K562 (cell line): ENCODE measurements at regions not wholly inside any gene's neighbourhood (a gene's known extent, or its start where the extent isn't known, plus 50 kb on each side); places are given as distances from the start of the nearest gene placed in this dataset.

Experiments used
- ATAC-seq: fragments of 200-7000 bp; cut with Tn5 transposase; 3 replicates; pipeline ENCODE4 v1.9.1; 2020; ENCODE audit warnings: moderate library complexity
- BruUV-seq: library from RNA; stranded (reverse); fragments of 400-500 nt; replicated peaks from 2 replicates; lab custom pipeline; 2021; lab: Mats Ljungman, UMichigan
- CTCF ChIA-PET: fragments of 300-600 bp; formaldehyde crosslinking; extraction: SDS; loops from one replicate; lab custom pipeline; 2021; ENCODE audit warnings: low intra/inter-chr PET ratio; lab: Yijun Ruan, JAX
- POLR2A ChIA-PET: fragments of 300-600, 350-650 bp; sonication (Branson Sonifier 250); formaldehyde crosslinking; extraction: SDS; loops from one replicate; lab custom pipeline; 2021; ENCODE audit warnings: antibody characterized with exemption, inconsistent platforms; lab: Yijun Ruan, JAX
- DNase-seq, 4 experiments: peaks; one replicate each; pipeline versions ENCODE4 v3.0.0 to v3.0.0-alpha.2; 2011 to 2018; ENCODE audit warnings: low spot score in 3 of 4, mixed read lengths in 3 of 4; ENCODE audit errors: extremely low read depth in 1 of 4
- FAIRE-seq: peaks from 2 replicates; lab custom pipeline; 2011; peaks lifted over from hg19 to GRCh38; lab: Jason Lieb, UNC
- H2AFZ ChIP-seq: 2 replicates; pipeline ENCODE4 v1.6.0; 2011; ENCODE audit warnings: low read depth, low read length, control low read depth, inconsistent platforms
- H3K27ac ChIP-seq: fragments of 200-600 bp; 3 replicates; pipeline ENCODE4 v1.8.0; 2011; ENCODE audit warnings: low read depth, mild to moderate bottlenecking, control low read depth, inconsistent platforms, low read length, moderate library complexity, mixed read lengths; ENCODE audit errors: extremely low read depth
- H3K27me3 ChIP-seq, 2 experiments: fragments of 300-600 bp in 1 of 2; 2 replicates in 1 of 2; 3 replicates in 1 of 2; pipeline versions ENCODE4 v1.6.0 to v1.8.0; 2011; ENCODE audit warnings: inconsistent platforms in 2 of 2, low read length in 2 of 2, mild to moderate bottlenecking in 1 of 2, mixed read lengths in 1 of 2, moderate library complexity in 1 of 2; ENCODE audit not compliant: control insufficient read depth in 2 of 2, insufficient read depth in 2 of 2
- H3K36me3 ChIP-seq: fragments of 300-600 bp; 3 replicates; pipeline ENCODE4 v1.8.0; 2011; ENCODE audit warnings: mild to moderate bottlenecking, low read length, inconsistent platforms; ENCODE audit not compliant: control insufficient read depth, insufficient read depth
- H3K4me1 ChIP-seq, 2 experiments: fragments of 200-600 bp in 1 of 2; replicated peaks in 1 of 2; 2 replicates in 1 of 2; 3 replicates in 1 of 2; pipeline versions ENCODE4 v1.5.1 to v1.8.0; 2011; ENCODE audit warnings: inconsistent platforms in 2 of 2, low read length in 2 of 2, mild to moderate bottlenecking in 1 of 2, mixed read lengths in 1 of 2, moderate library complexity in 1 of 2; ENCODE audit not compliant: control insufficient read depth in 2 of 2, insufficient read depth in 2 of 2
- H3K4me2 ChIP-seq: 2 replicates; pipeline ENCODE4 v1.6.1; 2011; ENCODE audit warnings: low read length, control low read depth, inconsistent platforms, mixed read lengths; ENCODE audit not compliant: insufficient read depth
- H3K4me3 ChIP-seq: fragments of 200-600 bp; sonication (generic), shearing (Covaris generic); 2 replicates; pipeline ENCODE4 v1.5.1; 2016; ENCODE audit warnings: control low read depth, inconsistent platforms
- H3K79me2 ChIP-seq: fragments of 200-600 bp; 3 replicates; pipeline ENCODE4 v1.8.0; 2011; ENCODE audit warnings: low read length, inconsistent platforms; ENCODE audit not compliant: control insufficient read depth, insufficient read depth
- H3K9ac ChIP-seq, 2 experiments: 2 replicates each; pipeline versions ENCODE4 v1.6.0 to v1.6.1; 2011; ENCODE audit warnings: low read depth in 2 of 2, low read length in 2 of 2, control low read depth in 1 of 2, inconsistent platforms in 1 of 2, mild to moderate bottlenecking in 1 of 2, mixed read lengths in 1 of 2; ENCODE audit not compliant: insufficient read depth in 1 of 2
- H3K9me1 ChIP-seq: one replicate; pipeline ENCODE4 v1.6.0; 2011; ENCODE audit warnings: inconsistent platforms, mild to moderate bottlenecking, low read length, moderate library complexity; ENCODE audit not compliant: control insufficient read depth, insufficient read depth
- H3K9me3 ChIP-seq: replicated peaks from 2 replicates; pipeline ENCODE4 v1.5.1; 2011; ENCODE audit warnings: low read depth, low read length, inconsistent platforms; ENCODE audit not compliant: control insufficient read depth, insufficient read depth
- H4K20me1 ChIP-seq: replicated peaks from 2 replicates; pipeline ENCODE4 v1.6.1; 2011; ENCODE audit warnings: low read length, inconsistent platforms, mixed read lengths; ENCODE audit not compliant: control insufficient read depth, insufficient read depth
- ADNP ChIP-seq: fragments of 200-800 bp; sonication (Bioruptor generic); IDR thresholded peaks from 2 replicates; pipeline ENCODE4 v1.6.1; 2016; ENCODE audit warnings: missing genetic modification characterization, missing compliant biosample characterization
- EHMT2 ChIP-seq: fragments of 450-650 bp; IDR thresholded peaks from 2 replicates; pipeline ENCODE4 v1.6.1; 2018; ENCODE audit warnings: antibody characterized with exemption
- MLLT1 ChIP-seq, 2 experiments: fragments of 450-650 bp; IDR thresholded peaks; 2 replicates each; pipeline ENCODE4 v1.6.1; 2016
- MTF1 ChIP-seq: fragments of 250-450 bp; sonication (Bioruptor Pico); IDR thresholded peaks from 2 replicates; pipeline ENCODE4 v1.9.0; 2021; ENCODE audit warnings: moderate library complexity, mild to moderate bottlenecking, inconsistent platforms, borderline replicate concordance
- NFYB ChIP-seq: IDR thresholded peaks from 2 replicates; pipeline ENCODE4 v1.6.1; 2011; ENCODE audit warnings: mild to moderate bottlenecking, moderate library complexity; ENCODE audit not compliant: insufficient read length; ENCODE audit errors: extremely low read depth
- PCBP1 ChIP-seq: fragments of 200-400 bp; formaldehyde crosslinking; IDR thresholded peaks from 2 replicates; pipeline ENCODE4 v1.6.1; 2018; ENCODE audit warnings: mild to moderate bottlenecking, low read depth, low read length; ENCODE audit not compliant: poor library complexity, severe bottlenecking
- TOE1 ChIP-seq, 2 experiments: fragments of 450-650 bp in 1 of 2; sonication (generic) in 1 of 2; formaldehyde crosslinking in 1 of 2; IDR thresholded peaks; 2 replicates each; pipeline versions ENCODE4 v1.7.1 to v1.8.0; 2016 to 2022; ENCODE audit warnings: borderline replicate concordance in 2 of 2, mild to moderate bottlenecking in 2 of 2, antibody characterized with exemption in 1 of 2, inconsistent platforms in 1 of 2, low read depth in 1 of 2, missing genetic modification reagents in 1 of 2, moderate library complexity in 1 of 2
- ZBTB11 ChIP-seq, 3 experiments: fragments of 200-800 bp in 1 of 3; fragments of 250-450 bp in 1 of 3; fragments of 450-650 bp in 1 of 3; sonication (Bioruptor Pico) in 1 of 3; sonication (Bioruptor generic) in 1 of 3; formaldehyde crosslinking in 1 of 3; IDR thresholded peaks; 2 replicates each; pipeline versions ENCODE4 v1.6.1 to v1.8.0; 2016 to 2022; ENCODE audit warnings: mild to moderate bottlenecking in 2 of 3, missing genetic modification characterization in 2 of 3, missing compliant biosample characterization in 1 of 3, moderate library complexity in 1 of 3
- ZNF140 ChIP-seq: fragments of 250-450 bp; sonication (Bioruptor Pico); IDR thresholded peaks from 2 replicates; pipeline ENCODE4 v1.8.0; 2021; ENCODE audit warnings: moderate library complexity, mild to moderate bottlenecking, inconsistent platforms
- ZNF253 ChIP-seq: fragments of 250-450 bp; sonication (Bioruptor Pico); conservative IDR thresholded peaks from 2 replicates; pipeline ENCODE4 v1.6.1; 2021; ENCODE audit warnings: mild to moderate bottlenecking
- ZNF282 ChIP-seq: sonication (generic); formaldehyde crosslinking; IDR thresholded peaks from 2 replicates; pipeline ENCODE4 v1.8.1; 2023; ENCODE audit warnings: missing genetic modification reagents
- ZNF354B ChIP-seq: fragments of 250-450 bp; sonication (Bioruptor Pico); IDR thresholded peaks from 2 replicates; pipeline ENCODE4 v1.4.0; 2020
- WGBS: fragments of 100-300 bp; shearing (Covaris generic); methylation state at CpG from one replicate; pipeline ENCODE4 v1.1.6; 2016; ENCODE audit warnings: low coverage, mixed read lengths; ENCODE audit not compliant: insufficient coverage; ENCODE audit errors: missing lambda C conversion rate; 5-methylcytosine and 5-hydroxymethylcytosine counted together
- in situ Hi-C: fragments of 300-500 bp; cut with MboI; formaldehyde crosslinking; loops from 4 replicates; pipeline ENCODE4 v1.15.0; 2018; ENCODE audit warnings: inconsistent platforms, mixed read lengths
- intact Hi-C: fragments of 100-400 bp; cut with micrococcal nuclease; formaldehyde crosslinking; loops from 2 replicates; pipeline ENCODE4 v1.14.2; 2022
- TF ChIP-seq, protein P1 (sequence below): fragments of 200-800 bp; sonication (Bioruptor generic); IDR thresholded peaks from 2 replicates; pipeline ENCODE4 v1.6.1; 2017; ENCODE audit warnings: missing genetic modification characterization, missing compliant biosample characterization

- H3K36me3 ChIP-seq = no peaks in the 10 kb centered on the region
- H3K4me3 ChIP-seq = no peak overlapping the region
- FAIRE-seq = no peak
- CTCF ChIA-PET = no interaction called here
- WGBS = 8% methylated on average over 6 of the region's 6 CpGs
- no TSS peak for BruUV-seq
- H3K79me2 ChIP-seq = no peaks in the 10 kb centered on the region
- no peaks in the 10 kb centered on the region for H3K9me1 ChIP-seq
- H3K4me2 ChIP-seq = no peak overlapping the region
- TF ChIP-seq ADNP (tag) = no peak
- no peak for TF ChIP-seq TOE1 (IDR thresholded peaks at IDR 0.05; ENCODE audit: borderline replicate concordance)
- no peak for TF ChIP-seq TOE1 (CRISPR knock-in tag; IDR thresholded peaks at IDR 0.05; ENCODE audit: borderline replicate concordance, low read depth)
- no peak for TF ChIP-seq MLLT1 (IDR thresholded peaks at IDR 0.05)
- TF ChIP-seq, protein P1, sequence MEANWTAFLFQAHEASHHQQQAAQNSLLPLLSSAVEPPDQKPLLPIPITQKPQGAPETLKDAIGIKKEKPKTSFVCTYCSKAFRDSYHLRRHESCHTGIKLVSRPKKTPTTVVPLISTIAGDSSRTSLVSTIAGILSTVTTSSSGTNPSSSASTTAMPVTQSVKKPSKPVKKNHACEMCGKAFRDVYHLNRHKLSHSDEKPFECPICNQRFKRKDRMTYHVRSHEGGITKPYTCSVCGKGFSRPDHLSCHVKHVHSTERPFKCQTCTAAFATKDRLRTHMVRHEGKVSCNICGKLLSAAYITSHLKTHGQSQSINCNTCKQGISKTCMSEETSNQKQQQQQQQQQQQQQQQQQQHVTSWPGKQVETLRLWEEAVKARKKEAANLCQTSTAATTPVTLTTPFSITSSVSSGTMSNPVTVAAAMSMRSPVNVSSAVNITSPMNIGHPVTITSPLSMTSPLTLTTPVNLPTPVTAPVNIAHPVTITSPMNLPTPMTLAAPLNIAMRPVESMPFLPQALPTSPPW (CRISPR knock-in tag) = no peak
- no peak for TF ChIP-seq ZNF253 (CRISPR knock-in tag)
- no peak for TF ChIP-seq MTF1 (CRISPR knock-in tag)
- no peak for TF ChIP-seq NFYB
- no peak for TF ChIP-seq ZNF282 (CRISPR knock-in tag)
- no peak for TF ChIP-seq ZBTB11 (CRISPR knock-in tag; IDR thresholded peaks at IDR 0.05)
- TF ChIP-seq ZNF140 (CRISPR knock-in tag) = no peak
- no peak for TF ChIP-seq EHMT2
- TF ChIP-seq ZNF354B (CRISPR knock-in tag) = no peak
- no peak for TF ChIP-seq PCBP1
- in situ Hi-C loops = no loop called here
- H2AFZ ChIP-seq = no peak overlapping the region
- peaks cover 2 to 14% of the 10 kb centered on the region in 2 experiments; a peak in 3 of 5 replicates for H3K27me3 ChIP-seq
- DNase-seq = no peak
- intact Hi-C loops = no loop called here
- POLR2A ChIA-PET = no interaction called here
- no peak for ATAC-seq
- no peak overlapping the region for H3K27ac ChIP-seq
- H3K4me1 ChIP-seq = no peaks in the 10 kb centered on the region
- no peak overlapping the region for H3K9ac ChIP-seq
- no peaks in the 10 kb centered on the region for H4K20me1 ChIP-seq
- no peaks in the 10 kb centered on the region; the same call in 1 of the 2 replicates for H3K9me3 ChIP-seq
These were observed 72.0 kb upstream of the ATF3 start for GRCh38 chr1:212536586-212536985.
